ENCODE measurements at regions not wholly inside any gene's neighbourhood (a gene's known extent, or its start where the extent isn't known, plus 50 kb on each side); places are given as distances from the start of the nearest gene placed in this dataset.
"Not testable (repeated sequence)": the region's sequence is repeated elsewhere in the genome, so short reads cannot be mapped to it uniquely, and the experiment has no call there.

- no peak for DNase-seq (ENCODE audit: extremely low read depth in 1 of 2, low read depth in 1 of 2)
Measured at GRCh38 chr5:152058267-152058666, 133.6 kb upstream of the GLRA1 start.

- DNase-seq (ENCODE audit: extremely low read depth in 1 of 2, low read depth in 1 of 2): no peak
Measured at GRCh38 chr5:152056931-152057330, 132.3 kb upstream of the GLRA1 start.

GRCh38 chr5:152052470-152052869, 127.8 kb upstream of the GLRA1 start:
- no peak for DNase-seq (ENCODE audit: extremely low read depth in 1 of 2, low read depth in 1 of 2)

DNA sequence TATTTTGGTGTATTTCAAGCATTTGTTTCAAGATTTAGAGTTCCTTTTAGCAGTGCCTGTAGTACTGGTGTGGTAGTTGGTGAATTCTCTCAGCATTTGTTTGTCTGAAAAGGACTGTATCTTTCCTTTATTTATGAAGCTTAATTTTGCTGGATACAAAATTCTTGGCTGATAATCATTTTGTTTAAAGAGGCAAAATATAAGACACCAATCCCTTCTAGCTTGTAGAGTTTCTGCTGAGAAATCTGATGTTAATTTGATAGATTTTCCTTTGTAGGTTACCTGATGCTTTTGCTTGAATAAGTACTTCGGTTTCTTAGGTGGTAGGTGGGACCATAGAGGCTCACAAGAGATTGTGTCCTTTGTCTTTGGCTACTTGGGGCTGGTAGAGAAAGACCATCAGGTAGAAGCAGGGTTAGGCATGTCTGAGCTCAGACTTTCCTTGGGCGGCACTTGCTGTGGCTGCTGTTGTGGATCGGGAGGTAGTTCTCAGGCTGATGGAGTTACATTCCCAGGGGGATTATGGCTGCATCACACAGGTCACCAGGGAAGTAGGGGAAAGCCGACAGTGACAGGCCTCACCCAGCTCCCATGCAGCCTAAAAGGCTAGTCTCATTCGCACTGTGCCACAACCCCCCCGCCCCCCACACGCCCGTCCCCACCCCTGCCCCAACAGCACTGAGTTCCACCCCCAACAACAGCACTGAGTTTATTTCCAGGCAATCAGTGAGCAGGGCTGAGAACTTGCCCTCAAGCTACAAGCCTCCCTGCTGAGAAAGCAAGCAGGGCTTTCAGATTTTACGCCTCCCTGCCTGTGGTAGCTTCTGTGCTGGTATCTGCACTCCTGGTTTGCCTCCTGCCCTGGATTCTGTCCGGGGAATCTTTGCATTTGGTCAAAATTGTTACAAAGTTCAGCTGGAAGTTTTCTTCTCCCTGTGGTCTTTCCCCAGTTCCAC, 127.1 kb upstream of the GLRA1 start:
- no peak for DNase-seq (ENCODE audit: extremely low read depth in 1 of 2, low read depth in 1 of 2)

- no peak for DNase-seq (ENCODE audit: extremely low read depth in 1 of 2, low read depth in 1 of 2)
Measured at GRCh38 chr5:152046361-152046760, 121.7 kb upstream of the GLRA1 start.

GRCh38 chr5:152038856-152039255, 114.2 kb upstream of the GLRA1 start:
- DNase-seq (ENCODE audit: extremely low read depth in 1 of 2, low read depth in 1 of 2): not testable (repeated sequence)

- DNase-seq (ENCODE audit: extremely low read depth in 1 of 2, low read depth in 1 of 2): not testable (repeated sequence)
Measured at GRCh38 chr5:152026328-152027024, 101.8 kb upstream of the GLRA1 start.

GRCh38 chr5:152016421-152016820, 91.8 kb upstream of the GLRA1 start:
- no peak for DNase-seq (ENCODE audit: extremely low read depth in 1 of 2, low read depth in 1 of 2)

GRCh38 chr5:152007653-152008335, 83.1 kb upstream of the GLRA1 start:
- DNase-seq (ENCODE audit: extremely low read depth in 1 of 2, low read depth in 1 of 2): no peak

- DNase-seq (ENCODE audit: extremely low read depth in 1 of 2, low read depth in 1 of 2): no peak
Measured at GRCh38 chr5:152004095-152004494, 79.4 kb upstream of the GLRA1 start.
